ENCODE measurements at regions not wholly inside any gene's neighbourhood (a gene's known extent, or its start where the extent isn't known, plus 50 kb on each side); places are given as distances from the start of the nearest gene placed in this dataset.

DNA sequence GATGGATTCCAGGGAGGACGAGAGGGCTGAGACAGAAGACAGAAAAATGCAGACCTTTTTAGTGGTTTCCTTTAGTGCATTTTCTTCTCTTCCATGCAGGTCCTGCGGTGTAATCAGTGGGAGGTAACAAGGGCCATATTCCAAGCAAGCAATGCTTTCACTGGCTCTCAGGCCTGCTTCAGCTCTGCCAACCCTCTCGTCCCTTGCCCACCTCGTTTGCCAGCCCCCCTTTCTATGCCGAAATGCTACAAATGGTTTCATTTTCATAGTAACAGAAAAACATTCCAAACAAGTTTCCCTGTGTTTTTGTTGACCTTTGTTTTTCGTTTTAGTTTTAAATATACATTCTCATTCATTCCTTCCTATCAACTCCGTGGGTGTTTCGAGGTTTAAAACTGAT lies 443.1 kb downstream of the TTLL7 start:
- TF ChIP-seq CTCF (IDR thresholded peaks at IDR 0.05) (no peak), POLR2A (IDR thresholded peaks at IDR 0.05) (no peak)

All from adrenal gland (tissue), 5 donors.